ENCODE measurements at regions not wholly inside any gene's neighbourhood (a gene's known extent, or its start where the extent isn't known, plus 50 kb on each side); places are given as distances from the start of the nearest gene placed in this dataset.

- Histone ChIP-seq H2AFZ (ENCODE audit: low read length) (no peak overlapping the region), H4K20me1 (ENCODE audit: control insufficient read depth, extremely low read depth, insufficient read depth, low read length) (no peaks in the 10 kb centered on the region), H3K79me2 (ENCODE audit: control insufficient read depth, insufficient read depth, low read length) (no peaks in the 10 kb centered on the region), H3K9ac (ENCODE audit: insufficient read depth, low read length) (no peak overlapping the region), H3K27me3 (ENCODE audit: control insufficient read depth, insufficient read depth, low read length) (no peaks in the 10 kb centered on the region), H3K4me2 (ENCODE audit: extremely low read depth, insufficient read depth, low read length) (no peak overlapping the region), H3K9me3 (ENCODE audit: control insufficient read depth, insufficient read depth, low read depth, low read length) (no peaks in the 10 kb centered on the region), H3K27ac (ENCODE audit: insufficient read depth, low read length) (no peak overlapping the region), H3K4me1 (ENCODE audit: control insufficient read depth, extremely low read depth, insufficient read depth, low read length) (no peaks in the 10 kb centered on the region), H3K4me3 (replicated peaks in 1 of 4; ENCODE audit: control extremely low read depth in 1 of 4, insufficient read depth in 1 of 4, low read depth in 3 of 4, low read length in 4 of 4) (no peak overlapping the region), H3K36me3 (ENCODE audit: control insufficient read depth, insufficient read depth, low read length) (no peaks in the 10 kb centered on the region)
- DNase-seq (ENCODE audit: low read depth in 2 of 2) = no peak
- TF ChIP-seq EZH2 (IDR thresholded peaks at IDR 0.05; ENCODE audit: low read length, missing control alignments) = no peak
- TF ChIP-seq, protein P1, sequence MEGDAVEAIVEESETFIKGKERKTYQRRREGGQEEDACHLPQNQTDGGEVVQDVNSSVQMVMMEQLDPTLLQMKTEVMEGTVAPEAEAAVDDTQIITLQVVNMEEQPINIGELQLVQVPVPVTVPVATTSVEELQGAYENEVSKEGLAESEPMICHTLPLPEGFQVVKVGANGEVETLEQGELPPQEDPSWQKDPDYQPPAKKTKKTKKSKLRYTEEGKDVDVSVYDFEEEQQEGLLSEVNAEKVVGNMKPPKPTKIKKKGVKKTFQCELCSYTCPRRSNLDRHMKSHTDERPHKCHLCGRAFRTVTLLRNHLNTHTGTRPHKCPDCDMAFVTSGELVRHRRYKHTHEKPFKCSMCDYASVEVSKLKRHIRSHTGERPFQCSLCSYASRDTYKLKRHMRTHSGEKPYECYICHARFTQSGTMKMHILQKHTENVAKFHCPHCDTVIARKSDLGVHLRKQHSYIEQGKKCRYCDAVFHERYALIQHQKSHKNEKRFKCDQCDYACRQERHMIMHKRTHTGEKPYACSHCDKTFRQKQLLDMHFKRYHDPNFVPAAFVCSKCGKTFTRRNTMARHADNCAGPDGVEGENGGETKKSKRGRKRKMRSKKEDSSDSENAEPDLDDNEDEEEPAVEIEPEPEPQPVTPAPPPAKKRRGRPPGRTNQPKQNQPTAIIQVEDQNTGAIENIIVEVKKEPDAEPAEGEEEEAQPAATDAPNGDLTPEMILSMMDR (conservative IDR thresholded peaks at IDR 0.05 in 1 of 2, IDR thresholded peaks at IDR 0.05 in 1 of 2; ENCODE audit: low read depth in 1 of 2, low read length in 2 of 2) = no peak
These were observed 189.7 kb upstream of the ZFHX3 start for GRCh38 chr16:73237601-73238000.

GRCh38 chr16:73234496-73234895, 186.6 kb upstream of the ZFHX3 start:
- H3K27ac ChIP-seq (ENCODE audit: insufficient read depth, low read length) = no peak overlapping the region
- no peaks in the 10 kb centered on the region for H3K79me2 ChIP-seq (ENCODE audit: control insufficient read depth, insufficient read depth, low read length)
- no peaks in the 10 kb centered on the region for H3K9me3 ChIP-seq (ENCODE audit: control insufficient read depth, insufficient read depth, low read depth, low read length)
- no peak overlapping the region for H3K4me2 ChIP-seq (ENCODE audit: extremely low read depth, insufficient read depth, low read length)
- no peak overlapping the region for H2AFZ ChIP-seq (ENCODE audit: low read length)
- no peaks in the 10 kb centered on the region for H4K20me1 ChIP-seq (ENCODE audit: control insufficient read depth, extremely low read depth, insufficient read depth, low read length)
- no peaks in the 10 kb centered on the region for H3K4me1 ChIP-seq (ENCODE audit: control insufficient read depth, extremely low read depth, insufficient read depth, low read length)
- no peak for DNase-seq (ENCODE audit: low read depth in 2 of 2)
- H3K4me3 ChIP-seq (replicated peaks in 1 of 4; ENCODE audit: control extremely low read depth in 1 of 4, insufficient read depth in 1 of 4, low read depth in 3 of 4, low read length in 4 of 4) = no peak overlapping the region
- no peaks in the 10 kb centered on the region for H3K27me3 ChIP-seq (ENCODE audit: control insufficient read depth, insufficient read depth, low read length)
- H3K36me3 ChIP-seq (ENCODE audit: control insufficient read depth, insufficient read depth, low read length) = no peaks in the 10 kb centered on the region
- H3K9ac ChIP-seq (ENCODE audit: insufficient read depth, low read length) = no peak overlapping the region
- no peak for TF ChIP-seq EZH2 (IDR thresholded peaks at IDR 0.05; ENCODE audit: low read length, missing control alignments)
- TF ChIP-seq, protein P1 (conservative IDR thresholded peaks at IDR 0.05 in 1 of 2, IDR thresholded peaks at IDR 0.05 in 1 of 2; ENCODE audit: low read depth in 1 of 2, low read length in 2 of 2) = no peak

DNA sequence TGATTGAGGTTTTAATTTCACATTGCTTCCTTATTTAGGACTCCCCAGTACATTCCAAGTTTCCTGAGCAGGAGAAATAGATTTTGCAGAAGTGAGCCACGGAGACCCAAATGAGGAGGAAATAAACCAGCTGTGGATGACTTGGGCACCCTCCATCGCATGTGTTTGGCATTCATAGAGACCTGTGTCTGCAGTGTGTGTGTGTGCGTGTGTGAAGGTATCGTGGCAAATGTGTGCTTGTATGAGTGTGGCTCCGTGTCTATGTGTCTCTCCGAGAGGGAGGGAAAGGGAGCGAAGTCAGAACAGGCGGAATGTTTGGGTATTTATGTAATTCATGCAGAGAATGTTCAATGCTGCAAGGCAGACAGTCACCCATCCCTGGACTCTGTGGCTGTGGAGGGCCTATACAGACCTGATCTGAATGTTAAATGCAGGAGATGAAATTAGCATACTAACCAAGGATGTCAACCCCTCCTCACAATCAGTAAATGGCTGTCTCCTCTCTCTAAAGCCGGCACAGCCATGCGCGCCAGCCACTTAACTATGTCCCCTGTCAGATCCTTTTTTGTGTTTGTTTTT, 186.0 kb upstream of the ZFHX3 start:
- H3K27ac ChIP-seq (ENCODE audit: insufficient read depth, low read length) = no peak overlapping the region
- H2AFZ ChIP-seq (ENCODE audit: low read length) = peak overlapping the region; percentile 79
- peak; percentile 10 to 13 for DNase-seq (ENCODE audit: low read depth in 2 of 2)
- TF ChIP-seq, protein P1 (conservative IDR thresholded peaks at IDR 0.05 in 1 of 2, IDR thresholded peaks at IDR 0.05 in 1 of 2; ENCODE audit: low read depth in 1 of 2, low read length in 2 of 2) = no peak
- H3K9ac ChIP-seq (ENCODE audit: insufficient read depth, low read length) = no peak overlapping the region
- H3K79me2 ChIP-seq (ENCODE audit: control insufficient read depth, insufficient read depth, low read length) = no peaks in the 10 kb centered on the region
- H3K27me3 ChIP-seq (ENCODE audit: control insufficient read depth, insufficient read depth, low read length) = no peaks in the 10 kb centered on the region
- H3K9me3 ChIP-seq (ENCODE audit: control insufficient read depth, insufficient read depth, low read depth, low read length) = no peaks in the 10 kb centered on the region
- peak overlapping the region in 1 of 4 experiments; percentile 12 for H3K4me3 ChIP-seq (replicated peaks in 1 of 4; ENCODE audit: control extremely low read depth in 1 of 4, insufficient read depth in 1 of 4, low read depth in 3 of 4, low read length in 4 of 4)
- H3K36me3 ChIP-seq (ENCODE audit: control insufficient read depth, insufficient read depth, low read length) = no peaks in the 10 kb centered on the region
- H3K4me2 ChIP-seq (ENCODE audit: extremely low read depth, insufficient read depth, low read length) = peak overlapping the region; percentile 92
- no peaks in the 10 kb centered on the region for H3K4me1 ChIP-seq (ENCODE audit: control insufficient read depth, extremely low read depth, insufficient read depth, low read length)
- H4K20me1 ChIP-seq (ENCODE audit: control insufficient read depth, extremely low read depth, insufficient read depth, low read length) = no peaks in the 10 kb centered on the region

All from fibroblast of lung (primary cell).